ENCODE measurements at regions not wholly inside any gene's neighbourhood (a gene's known extent, or its start where the extent isn't known, plus 50 kb on each side); places are given as distances from the start of the nearest gene placed in this dataset.

GRCh38 chr7:1314908-1315450 is 82.3 kb downstream of the UNCX start:
- TF ChIP-seq CTCF (conservative IDR thresholded peaks at IDR 0.05) = no peak
- 88 to 92% methylated on average over 17 to 26 of the region's 26 CpGs for WGBS, 2 experiments (ENCODE audit: insufficient coverage in 1 of 2, insufficient read length in 1 of 2)
- Histone ChIP-seq H3K4me1 (ENCODE audit: control insufficient read depth, insufficient read depth, low read length) (no peaks in the 10 kb centered on the region), H3K9me3 (ENCODE audit: control insufficient read depth, low read length) (no peaks in the 10 kb centered on the region), H3K27ac (ENCODE audit: low read depth, low read length) (no peak overlapping the region), H3K27me3 (ENCODE audit: control insufficient read depth, insufficient read depth, low read length, poor library complexity, severe bottlenecking) (no peaks in the 10 kb centered on the region), H3K36me3 (ENCODE audit: control insufficient read depth, insufficient read depth, low read length) (no peaks in the 10 kb centered on the region), H3K9ac (ENCODE audit: extremely low read depth, low read length, poor library complexity, severe bottlenecking) (no peak overlapping the region), H3K4me3 (ENCODE audit: low read length) (no peak overlapping the region)
- no peak overlapping the region for H3K27ac Mint-ChIP-seq
- no peaks in the 10 kb centered on the region for H3K9me3 Mint-ChIP-seq
- no peak overlapping the region for H3K4me3 Mint-ChIP-seq
- H3K4me1 Mint-ChIP-seq = no peaks in the 10 kb centered on the region
- H3K27me3 Mint-ChIP-seq (ENCODE audit: insufficient read depth) = no peaks in the 10 kb centered on the region
- H3K36me3 Mint-ChIP-seq (ENCODE audit: low read depth) = no peaks in the 10 kb centered on the region
- no peak for DNase-seq

GRCh38 chr7:1316086-1316485 is 83.4 kb downstream of the UNCX start:
- Histone ChIP-seq H3K27ac (ENCODE audit: low read depth, low read length) (no peak overlapping the region), H3K9ac (ENCODE audit: extremely low read depth, low read length, poor library complexity, severe bottlenecking) (no peak overlapping the region), H3K27me3 (ENCODE audit: control insufficient read depth, insufficient read depth, low read length, poor library complexity, severe bottlenecking) (no peaks in the 10 kb centered on the region), H3K4me1 (ENCODE audit: control insufficient read depth, insufficient read depth, low read length) (no peaks in the 10 kb centered on the region), H3K9me3 (ENCODE audit: control insufficient read depth, low read length) (no peaks in the 10 kb centered on the region), H3K36me3 (ENCODE audit: control insufficient read depth, insufficient read depth, low read length) (no peaks in the 10 kb centered on the region), H3K4me3 (ENCODE audit: low read length) (no peak overlapping the region)
- no peak for DNase-seq
- no peak overlapping the region for H3K4me3 Mint-ChIP-seq
- H3K36me3 Mint-ChIP-seq (ENCODE audit: low read depth) = no peaks in the 10 kb centered on the region
- H3K27me3 Mint-ChIP-seq (ENCODE audit: insufficient read depth) = no peaks in the 10 kb centered on the region
- no peaks in the 10 kb centered on the region for H3K4me1 Mint-ChIP-seq
- 83 to 100% methylated on average over 2 to 10 of the region's 10 CpGs for WGBS, 2 experiments (ENCODE audit: insufficient coverage in 1 of 2, insufficient read length in 1 of 2)
- H3K27ac Mint-ChIP-seq = no peak overlapping the region
- no peak for TF ChIP-seq CTCF (conservative IDR thresholded peaks at IDR 0.05)
- no peaks in the 10 kb centered on the region for H3K9me3 Mint-ChIP-seq

GRCh38 chr7:1317646-1318045 is 85.0 kb downstream of the UNCX start:
- no peak overlapping the region for H3K4me3 ChIP-seq (ENCODE audit: low read length)
- WGBS, 2 experiments (ENCODE audit: insufficient coverage in 1 of 2, insufficient read length in 1 of 2) = 90 to 93% methylated on average over 7 to 15 of the region's 15 CpGs
- no peaks in the 10 kb centered on the region for H3K4me1 Mint-ChIP-seq
- no peaks in the 10 kb centered on the region for H3K4me1 ChIP-seq (ENCODE audit: control insufficient read depth, insufficient read depth, low read length)
- no peaks in the 10 kb centered on the region for H3K27me3 ChIP-seq (ENCODE audit: control insufficient read depth, insufficient read depth, low read length, poor library complexity, severe bottlenecking)
- no peaks in the 10 kb centered on the region for H3K36me3 ChIP-seq (ENCODE audit: control insufficient read depth, insufficient read depth, low read length)
- no peak for DNase-seq
- H3K9me3 Mint-ChIP-seq = no peaks in the 10 kb centered on the region
- no peak overlapping the region for H3K27ac Mint-ChIP-seq
- no peaks in the 10 kb centered on the region for H3K9me3 ChIP-seq (ENCODE audit: control insufficient read depth, low read length)
- no peaks in the 10 kb centered on the region for H3K36me3 Mint-ChIP-seq (ENCODE audit: low read depth)
- no peak overlapping the region for H3K27ac ChIP-seq (ENCODE audit: low read depth, low read length)
- no peaks in the 10 kb centered on the region for H3K27me3 Mint-ChIP-seq (ENCODE audit: insufficient read depth)
- TF ChIP-seq CTCF (conservative IDR thresholded peaks at IDR 0.05) = no peak
- H3K9ac ChIP-seq (ENCODE audit: extremely low read depth, low read length, poor library complexity, severe bottlenecking) = no peak overlapping the region
- no peak overlapping the region for H3K4me3 Mint-ChIP-seq

All from endodermal cell (in vitro differentiated cells).